ENCODE measurements at regions not wholly inside any gene's neighbourhood (a gene's known extent, or its start where the extent isn't known, plus 50 kb on each side); places are given as distances from the start of the nearest gene placed in this dataset.
"Not testable (repeated sequence)": the region's sequence is repeated elsewhere in the genome, so short reads cannot be mapped to it uniquely, and the experiment has no call there.

GRCh38 chr9:67468326-67468725 lies 390.4 kb upstream of the ANKRD20A1 start:
- H3K9me3 ChIP-seq (ENCODE audit: control insufficient read depth, insufficient read depth, low read length); H3K27ac ChIP-seq (ENCODE audit: insufficient read depth, low read length); H3K4me1 ChIP-seq (ENCODE audit: control insufficient read depth, insufficient read depth, low read length); BruUV-seq (replicated peaks); H2AK5ac ChIP-seq (ENCODE audit: low read depth, low read length); H3K9ac ChIP-seq (ENCODE audit: low read depth, low read length); H4K91ac ChIP-seq (ENCODE audit: insufficient read depth, low read depth, low read length); H3K36me3 ChIP-seq (ENCODE audit: control insufficient read depth, insufficient read depth, low read length); H2AFZ ChIP-seq (replicated peaks; ENCODE audit: low read length, poor library complexity); intact Hi-C loops (cut with micrococcal nuclease); H2BK120ac ChIP-seq (ENCODE audit: low read depth, low read length); H3K18ac ChIP-seq (ENCODE audit: low read depth, low read length); dilution Hi-C loops (cut with HindIII; ENCODE audit: low sequenced_read_pairs, unreplicated experiment); H2BK15ac ChIP-seq (ENCODE audit: low read depth, low read length); DNase-seq; CTCF ChIA-PET; in situ Hi-C loops (cut with MboI; ENCODE audit: low sequenced_read_pairs); ATAC-seq (ENCODE audit: low read depth); H3K23ac ChIP-seq (ENCODE audit: low read depth, low read length); H3K79me1 ChIP-seq (ENCODE audit: low read depth in 1 of 2, low read length in 2 of 2); H3K9me1 ChIP-seq (ENCODE audit: insufficient read depth, low read length); H4K20me1 ChIP-seq (ENCODE audit: insufficient read depth, low read length); H2AK9ac ChIP-seq (replicated peaks; ENCODE audit: low read depth, low read length, poor library complexity); H3K4me3 ChIP-seq (ENCODE audit: insufficient read depth, low read depth, low read length); H4K8ac ChIP-seq (ENCODE audit: low read depth in 2 of 2, low read length in 2 of 2); H3K4ac ChIP-seq (ENCODE audit: low read depth, low read length); H4K5ac ChIP-seq (ENCODE audit: low read depth, low read length); H3K27me3 ChIP-seq (ENCODE audit: control insufficient read depth, insufficient read depth, low read length); H3K4me2 ChIP-seq (ENCODE audit: low read depth, low read length); H3K56ac ChIP-seq (ENCODE audit: extremely low read depth, insufficient read depth, low read length); H3K14ac ChIP-seq (replicated peaks; ENCODE audit: low read depth, low read length); POLR2A ChIA-PET (ENCODE audit: unreplicated experiment); H2BK20ac ChIP-seq (ENCODE audit: low read depth, low read length); H2BK5ac ChIP-seq (ENCODE audit: low read depth, low read length, poor library complexity, severe bottlenecking): not testable (repeated sequence)
- WGBS, 2 experiments (ENCODE audit: extremely low coverage in 2 of 2, insufficient read length in 1 of 2), result no CpG with 5 or more reads among the region's 1 CpG

GRCh38 chr9:67461796-67462757 lies 396.7 kb upstream of the ANKRD20A1 start:
- H2BK20ac ChIP-seq (ENCODE audit: low read depth, low read length); H3K4me3 ChIP-seq (ENCODE audit: insufficient read depth, low read depth, low read length); H3K4me2 ChIP-seq (ENCODE audit: low read depth, low read length); H3K9ac ChIP-seq (ENCODE audit: low read depth, low read length); H2BK15ac ChIP-seq (ENCODE audit: low read depth, low read length); in situ Hi-C loops (cut with MboI; ENCODE audit: low sequenced_read_pairs); POLR2A ChIA-PET (ENCODE audit: unreplicated experiment); H3K79me1 ChIP-seq (ENCODE audit: low read depth in 1 of 2, low read length in 2 of 2); H2BK5ac ChIP-seq (ENCODE audit: low read depth, low read length, poor library complexity, severe bottlenecking); H3K4ac ChIP-seq (ENCODE audit: low read depth, low read length); H4K20me1 ChIP-seq (ENCODE audit: insufficient read depth, low read length); H3K9me1 ChIP-seq (ENCODE audit: insufficient read depth, low read length); H2AFZ ChIP-seq (replicated peaks; ENCODE audit: low read length, poor library complexity); CTCF ChIA-PET; ATAC-seq (ENCODE audit: low read depth); H3K4me1 ChIP-seq (ENCODE audit: control insufficient read depth, insufficient read depth, low read length); intact Hi-C loops (cut with micrococcal nuclease); H4K5ac ChIP-seq (ENCODE audit: low read depth, low read length); H3K27ac ChIP-seq (ENCODE audit: insufficient read depth, low read length); H4K8ac ChIP-seq (ENCODE audit: low read depth in 2 of 2, low read length in 2 of 2); H3K18ac ChIP-seq (ENCODE audit: low read depth, low read length); DNase-seq; H3K23ac ChIP-seq (ENCODE audit: low read depth, low read length); H3K14ac ChIP-seq (replicated peaks; ENCODE audit: low read depth, low read length); H3K27me3 ChIP-seq (ENCODE audit: control insufficient read depth, insufficient read depth, low read length); BruUV-seq (replicated peaks); dilution Hi-C loops (cut with HindIII; ENCODE audit: low sequenced_read_pairs, unreplicated experiment); H3K9me3 ChIP-seq (ENCODE audit: control insufficient read depth, insufficient read depth, low read length); H2AK9ac ChIP-seq (replicated peaks; ENCODE audit: low read depth, low read length, poor library complexity); H3K56ac ChIP-seq (ENCODE audit: extremely low read depth, insufficient read depth, low read length); H4K91ac ChIP-seq (ENCODE audit: insufficient read depth, low read depth, low read length); H2BK120ac ChIP-seq (ENCODE audit: low read depth, low read length); H2AK5ac ChIP-seq (ENCODE audit: low read depth, low read length); H3K36me3 ChIP-seq (ENCODE audit: control insufficient read depth, insufficient read depth, low read length): not testable (repeated sequence)
- no CpG with 5 or more reads among the region's 25 CpGs for WGBS, 2 experiments (ENCODE audit: extremely low coverage in 2 of 2, insufficient read length in 1 of 2)
